ENCODE measurements at regions not wholly inside any gene's neighbourhood (a gene's known extent, or its start where the extent isn't known, plus 50 kb on each side); places are given as distances from the start of the nearest gene placed in this dataset.
"Not testable (repeated sequence)": the region's sequence is repeated elsewhere in the genome, so short reads cannot be mapped to it uniquely, and the experiment has no call there.

DNA sequence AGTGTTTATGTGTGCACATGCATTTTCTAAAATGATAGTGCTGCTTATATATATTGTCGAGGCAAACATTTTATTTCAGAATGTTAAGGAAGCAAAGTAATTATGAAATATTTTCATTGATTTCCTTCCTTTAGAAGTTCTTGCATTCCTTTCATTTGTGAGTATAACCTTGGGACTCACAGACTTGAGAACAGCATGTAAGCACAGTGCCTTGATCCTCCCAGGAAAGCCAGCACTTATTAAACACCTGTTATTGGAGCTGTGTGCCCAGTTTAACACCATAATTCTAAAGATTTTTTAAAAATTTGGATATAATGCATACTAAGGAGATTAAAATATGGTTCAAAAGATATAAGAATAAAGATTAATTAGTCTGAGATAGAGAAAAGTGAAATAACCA, 554.4 kb upstream of the FAM98A start:
- TF ChIP-seq, protein P1, sequence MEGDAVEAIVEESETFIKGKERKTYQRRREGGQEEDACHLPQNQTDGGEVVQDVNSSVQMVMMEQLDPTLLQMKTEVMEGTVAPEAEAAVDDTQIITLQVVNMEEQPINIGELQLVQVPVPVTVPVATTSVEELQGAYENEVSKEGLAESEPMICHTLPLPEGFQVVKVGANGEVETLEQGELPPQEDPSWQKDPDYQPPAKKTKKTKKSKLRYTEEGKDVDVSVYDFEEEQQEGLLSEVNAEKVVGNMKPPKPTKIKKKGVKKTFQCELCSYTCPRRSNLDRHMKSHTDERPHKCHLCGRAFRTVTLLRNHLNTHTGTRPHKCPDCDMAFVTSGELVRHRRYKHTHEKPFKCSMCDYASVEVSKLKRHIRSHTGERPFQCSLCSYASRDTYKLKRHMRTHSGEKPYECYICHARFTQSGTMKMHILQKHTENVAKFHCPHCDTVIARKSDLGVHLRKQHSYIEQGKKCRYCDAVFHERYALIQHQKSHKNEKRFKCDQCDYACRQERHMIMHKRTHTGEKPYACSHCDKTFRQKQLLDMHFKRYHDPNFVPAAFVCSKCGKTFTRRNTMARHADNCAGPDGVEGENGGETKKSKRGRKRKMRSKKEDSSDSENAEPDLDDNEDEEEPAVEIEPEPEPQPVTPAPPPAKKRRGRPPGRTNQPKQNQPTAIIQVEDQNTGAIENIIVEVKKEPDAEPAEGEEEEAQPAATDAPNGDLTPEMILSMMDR (conservative IDR thresholded peaks at IDR 0.05) = no peak
- DNase-seq (ENCODE audit: extremely low spot score, unreplicated experiment) = no peak
- Mint-ChIP-seq H3K36me3 (no peaks in the 10 kb centered on the region), H3K4me3 (no peak overlapping the region), H3K27me3 (no peaks in the 10 kb centered on the region), H3K27ac (no peak overlapping the region), H3K4me1 (ENCODE audit: unreplicated experiment) (no peaks in the 10 kb centered on the region), H3K9me3 (no peaks in the 10 kb centered on the region)

DNA sequence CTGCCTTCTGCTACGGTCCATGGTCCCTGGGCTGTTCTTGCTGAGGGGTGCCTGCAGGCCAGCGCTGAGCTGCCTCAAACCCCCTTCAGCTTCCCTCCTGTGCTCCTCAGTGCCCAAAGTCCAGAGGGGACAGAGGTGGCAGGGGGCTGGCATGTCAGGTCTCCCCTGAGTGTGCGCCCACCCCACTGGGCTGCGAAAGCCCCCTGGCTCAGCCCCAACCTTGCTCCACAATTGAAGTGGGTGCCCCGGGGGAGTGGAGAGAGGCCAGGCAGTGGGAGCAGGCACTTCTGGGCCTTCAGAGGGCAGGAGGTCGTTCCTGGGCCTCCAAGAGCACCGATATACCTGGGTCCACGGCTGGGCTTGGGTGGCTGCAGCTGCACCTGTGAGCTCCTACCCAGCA, 548.7 kb upstream of the FAM98A start:
- no peak overlapping the region for H3K27ac Mint-ChIP-seq
- no peak for DNase-seq (ENCODE audit: extremely low spot score, unreplicated experiment)
- TF ChIP-seq, protein P1 (conservative IDR thresholded peaks at IDR 0.05) = no peak
- H3K27me3 Mint-ChIP-seq = no peaks in the 10 kb centered on the region
- H3K4me3 Mint-ChIP-seq = no peak overlapping the region
- peaks cover 4% of the 10 kb centered on the region for H3K9me3 Mint-ChIP-seq
- H3K36me3 Mint-ChIP-seq = no peaks in the 10 kb centered on the region
- H3K4me1 Mint-ChIP-seq (ENCODE audit: unreplicated experiment) = no peaks in the 10 kb centered on the region

DNA sequence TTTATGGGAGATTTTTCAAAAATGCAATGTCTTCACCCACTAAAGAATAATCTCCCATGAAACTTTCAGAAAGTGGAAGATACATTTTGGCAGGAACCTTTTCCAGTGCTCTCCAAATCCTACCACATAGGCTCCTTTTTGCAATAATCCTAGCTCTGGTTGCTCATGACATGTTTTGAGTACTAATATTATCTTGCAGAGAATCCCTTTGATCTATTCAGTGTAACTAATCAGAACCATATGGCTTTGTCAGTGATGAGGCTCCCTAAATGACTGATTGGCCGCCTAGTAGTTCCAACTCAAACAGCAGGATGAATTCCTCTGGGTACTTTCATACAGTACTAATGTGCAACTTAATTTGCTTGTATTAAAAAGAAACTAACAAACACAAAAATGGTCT, 544.0 kb upstream of the FAM98A start:
- Mint-ChIP-seq H3K27me3 (no peaks in the 10 kb centered on the region), H3K9me3 (peaks cover 4% of the 10 kb centered on the region), H3K36me3 (no peaks in the 10 kb centered on the region), H3K27ac (no peak overlapping the region), H3K4me3 (no peak overlapping the region), H3K4me1 (ENCODE audit: unreplicated experiment) (no peaks in the 10 kb centered on the region)
- TF ChIP-seq, protein P1 (conservative IDR thresholded peaks at IDR 0.05) = no peak
- DNase-seq (ENCODE audit: extremely low spot score, unreplicated experiment) = no peak

DNA sequence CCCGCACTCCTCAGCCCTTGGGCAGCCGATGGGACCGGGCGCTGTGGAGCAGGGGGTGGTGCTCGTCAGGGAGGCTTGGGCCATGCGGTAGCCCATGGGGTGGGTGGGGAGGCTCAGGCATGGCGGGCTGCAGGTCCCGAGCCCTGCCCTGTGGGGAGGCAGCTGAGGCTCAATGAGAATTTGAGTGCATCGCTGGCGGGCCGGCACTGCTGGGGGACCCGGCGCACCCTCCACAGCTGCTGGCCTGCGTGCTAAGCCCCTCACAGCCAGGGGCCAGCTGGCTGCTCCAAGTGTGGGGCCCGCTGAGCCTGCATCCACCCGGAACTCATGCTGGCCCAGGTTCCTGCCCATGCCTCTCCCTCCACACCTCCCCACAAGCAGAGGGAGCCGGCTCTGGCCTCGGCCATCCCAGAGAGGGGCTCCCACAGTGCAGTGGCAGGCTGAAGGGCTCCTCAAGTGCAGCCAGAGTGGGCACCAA, 543.5 kb upstream of the FAM98A start:
- DNase-seq (ENCODE audit: extremely low spot score, unreplicated experiment); H3K9me3 Mint-ChIP-seq; H3K36me3 Mint-ChIP-seq; H3K27ac Mint-ChIP-seq; H3K27me3 Mint-ChIP-seq; H3K4me1 Mint-ChIP-seq (ENCODE audit: unreplicated experiment); H3K4me3 Mint-ChIP-seq: not testable (repeated sequence)

DNA sequence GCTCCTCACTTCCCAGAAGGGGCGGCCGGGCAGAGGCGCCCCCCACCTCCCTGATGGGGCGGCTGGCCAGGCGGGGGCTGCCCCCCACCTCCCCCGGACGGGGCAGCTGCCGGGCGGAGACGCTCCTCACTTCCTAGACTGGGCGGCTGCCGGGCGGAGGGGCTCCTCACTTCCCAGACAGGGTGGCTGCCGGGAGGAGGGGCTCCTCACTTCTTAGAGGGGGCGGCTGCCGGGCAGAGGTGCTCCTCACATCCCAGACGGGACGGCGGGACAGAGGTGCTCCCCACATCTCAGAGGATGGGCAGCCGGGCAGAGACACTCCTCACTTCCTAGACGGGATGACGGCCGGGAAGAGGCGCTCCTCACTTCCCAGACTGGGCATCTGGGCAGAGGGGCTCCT, 534.0 kb upstream of the FAM98A start:
- H3K4me3 Mint-ChIP-seq; DNase-seq (ENCODE audit: extremely low spot score, unreplicated experiment); H3K36me3 Mint-ChIP-seq; H3K9me3 Mint-ChIP-seq; H3K4me1 Mint-ChIP-seq (ENCODE audit: unreplicated experiment); H3K27ac Mint-ChIP-seq: not testable (repeated sequence)
- H3K27me3 Mint-ChIP-seq = peaks cover 12% of the 10 kb centered on the region

DNA sequence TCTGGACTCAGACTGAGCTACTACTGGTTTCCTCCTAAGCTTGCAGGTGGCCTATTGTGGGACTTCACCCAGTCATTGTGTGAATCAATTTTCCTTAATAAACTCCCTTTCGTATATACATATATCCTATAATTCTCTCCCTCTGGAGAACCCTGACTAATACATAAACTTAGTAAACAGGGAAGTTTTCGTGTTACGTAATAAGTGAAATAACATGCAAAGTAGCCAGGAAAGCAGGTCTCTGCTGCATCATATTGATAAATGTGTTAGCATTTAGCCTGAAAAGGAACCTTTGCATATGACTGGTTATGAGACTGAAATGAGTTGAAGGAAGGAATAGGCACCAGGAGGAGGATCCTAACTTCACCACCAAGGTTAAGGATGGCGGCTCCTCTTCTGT, 527.2 kb upstream of the FAM98A start:
- peaks cover 15% of the 10 kb centered on the region for H3K4me1 Mint-ChIP-seq (ENCODE audit: unreplicated experiment)
- no peak overlapping the region for H3K27ac Mint-ChIP-seq
- DNase-seq (ENCODE audit: extremely low spot score, unreplicated experiment) = no peak
- H3K27me3 Mint-ChIP-seq = peaks cover 15% of the 10 kb centered on the region
- H3K4me3 Mint-ChIP-seq = no peak overlapping the region
- TF ChIP-seq, protein P1 (conservative IDR thresholded peaks at IDR 0.05) = no peak
- H3K36me3 Mint-ChIP-seq = no peaks in the 10 kb centered on the region
- no peaks in the 10 kb centered on the region for H3K9me3 Mint-ChIP-seq
